ENCODE measurements at regions not wholly inside any gene's neighbourhood (a gene's known extent, or its start where the extent isn't known, plus 50 kb on each side); places are given as distances from the start of the nearest gene placed in this dataset.

DNA sequence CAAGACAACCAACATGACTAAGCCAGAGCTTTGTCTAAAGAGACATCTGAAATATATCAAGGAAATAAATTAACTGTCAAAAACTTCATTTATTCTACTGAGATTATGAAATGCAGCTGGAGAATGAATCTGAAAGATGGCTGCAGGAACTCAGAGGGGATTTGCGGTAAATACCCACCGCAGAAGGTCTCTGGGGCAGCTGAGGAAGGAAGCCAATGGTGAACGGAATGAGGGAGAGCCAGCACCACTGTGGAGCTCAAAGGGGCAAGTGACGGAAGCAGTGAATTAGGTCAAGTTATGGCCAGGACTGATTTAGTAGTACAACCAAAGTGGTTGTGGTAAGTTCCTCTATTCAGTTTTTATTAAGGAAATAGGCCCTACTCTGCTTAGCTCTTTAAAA is 215.3 kb upstream of the GLI3 start:
- TF ChIP-seq, protein P1, sequence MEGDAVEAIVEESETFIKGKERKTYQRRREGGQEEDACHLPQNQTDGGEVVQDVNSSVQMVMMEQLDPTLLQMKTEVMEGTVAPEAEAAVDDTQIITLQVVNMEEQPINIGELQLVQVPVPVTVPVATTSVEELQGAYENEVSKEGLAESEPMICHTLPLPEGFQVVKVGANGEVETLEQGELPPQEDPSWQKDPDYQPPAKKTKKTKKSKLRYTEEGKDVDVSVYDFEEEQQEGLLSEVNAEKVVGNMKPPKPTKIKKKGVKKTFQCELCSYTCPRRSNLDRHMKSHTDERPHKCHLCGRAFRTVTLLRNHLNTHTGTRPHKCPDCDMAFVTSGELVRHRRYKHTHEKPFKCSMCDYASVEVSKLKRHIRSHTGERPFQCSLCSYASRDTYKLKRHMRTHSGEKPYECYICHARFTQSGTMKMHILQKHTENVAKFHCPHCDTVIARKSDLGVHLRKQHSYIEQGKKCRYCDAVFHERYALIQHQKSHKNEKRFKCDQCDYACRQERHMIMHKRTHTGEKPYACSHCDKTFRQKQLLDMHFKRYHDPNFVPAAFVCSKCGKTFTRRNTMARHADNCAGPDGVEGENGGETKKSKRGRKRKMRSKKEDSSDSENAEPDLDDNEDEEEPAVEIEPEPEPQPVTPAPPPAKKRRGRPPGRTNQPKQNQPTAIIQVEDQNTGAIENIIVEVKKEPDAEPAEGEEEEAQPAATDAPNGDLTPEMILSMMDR (IDR thresholded peaks at IDR 0.05) = no peak
- TF ChIP-seq POLR2AphosphoS5 (IDR thresholded peaks at IDR 0.05) = no peak
- TF ChIP-seq POLR2A (IDR thresholded peaks at IDR 0.05) = no peak

Data from transverse colon (tissue), 4 donors.